Fibroblast of gingiva (primary cell): ENCODE measurements at regions not wholly inside any gene's neighbourhood (a gene's known extent, or its start where the extent isn't known, plus 50 kb on each side); places are given as distances from the start of the nearest gene placed in this dataset.
A peak's percentile ranks its signal among the peaks of the same experiment; 100 is the strongest.

Experiments used
- DNase-seq: peaks from one replicate; pipeline ENCODE4 v3.0.0-alpha.2; 2011; ENCODE audit warnings: low read depth

GRCh38 chr17:79341816-79342215 lies 267.2 kb downstream of the ENGASE start:
- no peak for DNase-seq

GRCh38 chr17:79341222-79341780 lies 266.7 kb downstream of the ENGASE start:
- no peak for DNase-seq

DNA sequence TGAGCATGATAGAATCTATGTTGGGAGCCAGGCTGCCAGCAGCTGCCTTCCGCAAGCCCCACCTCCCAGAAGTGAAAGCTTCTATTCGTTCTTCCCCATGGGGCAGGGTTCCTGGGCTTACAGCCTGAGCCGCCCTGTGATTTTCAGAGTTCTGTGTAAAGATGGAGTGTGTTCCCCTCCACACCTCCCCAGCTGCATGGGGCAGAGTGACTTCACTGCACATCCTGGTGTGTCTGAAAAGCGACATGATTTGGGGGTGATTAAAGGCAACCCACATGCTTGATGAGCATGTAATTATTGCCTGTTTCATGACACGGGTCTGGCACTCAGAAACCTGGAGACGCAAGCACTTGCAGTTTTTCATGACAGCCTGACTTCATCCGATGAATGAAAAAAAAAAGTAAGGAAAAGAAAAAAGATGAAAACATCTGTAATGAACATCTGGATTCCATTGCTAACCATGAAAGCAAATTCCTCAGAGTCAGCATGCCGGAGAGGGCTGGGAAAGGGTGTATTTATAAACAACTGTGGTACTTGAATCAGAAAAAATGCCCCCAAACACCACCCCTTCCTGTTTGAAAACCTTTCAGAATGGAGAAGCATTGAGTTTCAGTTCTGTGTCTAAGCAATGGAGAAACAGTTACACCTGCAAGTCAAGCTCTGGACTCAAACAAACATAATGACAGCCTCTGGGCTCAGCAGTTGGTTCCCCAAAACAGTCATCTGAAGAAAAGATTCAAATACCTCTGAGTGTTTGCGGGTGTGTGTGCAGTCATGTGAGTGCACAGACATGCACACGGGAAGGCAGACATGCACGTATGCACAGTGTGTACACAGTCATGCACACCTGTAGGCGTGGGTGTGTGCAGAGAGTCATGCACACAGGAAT lies 266.0 kb downstream of the ENGASE start:
- peak; percentile 18 for DNase-seq

DNA sequence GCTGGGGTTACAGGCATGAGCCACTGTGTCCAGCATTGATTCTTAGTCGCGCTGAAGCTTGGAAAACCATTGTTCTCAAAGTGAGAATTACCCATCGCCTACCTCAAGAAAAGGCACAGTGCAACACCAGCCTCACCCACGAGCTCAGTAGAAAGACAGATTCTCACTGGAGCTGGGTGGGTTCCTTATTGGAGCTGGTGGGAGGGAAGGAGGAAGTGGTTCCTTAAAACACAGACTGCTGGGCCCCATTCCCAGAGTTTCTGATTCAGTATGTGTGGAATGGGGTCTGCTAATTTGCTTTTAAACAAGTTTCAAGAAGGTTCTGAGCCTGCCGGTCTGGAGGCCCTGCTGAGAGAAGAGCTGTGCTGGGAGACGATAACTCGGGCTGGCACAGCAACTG lies 264.7 kb downstream of the ENGASE start:
- DNase-seq = no peak

DNA sequence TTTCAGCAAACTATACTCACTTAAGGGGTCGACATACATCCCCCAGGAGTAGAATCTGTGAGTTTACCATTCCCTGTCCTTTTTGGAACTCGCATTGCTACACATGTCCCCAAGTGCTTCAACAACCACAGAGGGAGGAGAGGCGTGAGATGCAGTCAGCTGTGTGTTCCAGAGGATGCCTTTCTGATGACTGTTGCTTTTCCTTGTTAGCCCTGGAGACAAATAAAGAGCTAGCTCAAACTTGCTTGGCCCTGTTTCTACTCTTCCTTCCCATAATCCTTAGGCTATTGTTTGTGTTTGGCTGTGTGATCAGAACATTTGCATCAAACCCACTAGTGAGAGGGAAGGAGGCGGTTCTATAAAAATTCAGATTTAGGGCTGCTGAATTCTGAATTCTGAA lies 264.0 kb downstream of the ENGASE start:
- peak; percentile 19 for DNase-seq

- no peak for DNase-seq
Measured at GRCh38 chr17:79338152-79338551, 263.5 kb downstream of the ENGASE start.

GRCh38 chr17:79337053-79337452 lies 262.4 kb downstream of the ENGASE start:
- DNase-seq = no peak

- DNase-seq = no peak
Measured at GRCh38 chr17:79335456-79335855, 260.8 kb downstream of the ENGASE start.

- no peak for DNase-seq
Measured at GRCh38 chr17:79332011-79332554, 257.5 kb downstream of the ENGASE start.

DNA sequence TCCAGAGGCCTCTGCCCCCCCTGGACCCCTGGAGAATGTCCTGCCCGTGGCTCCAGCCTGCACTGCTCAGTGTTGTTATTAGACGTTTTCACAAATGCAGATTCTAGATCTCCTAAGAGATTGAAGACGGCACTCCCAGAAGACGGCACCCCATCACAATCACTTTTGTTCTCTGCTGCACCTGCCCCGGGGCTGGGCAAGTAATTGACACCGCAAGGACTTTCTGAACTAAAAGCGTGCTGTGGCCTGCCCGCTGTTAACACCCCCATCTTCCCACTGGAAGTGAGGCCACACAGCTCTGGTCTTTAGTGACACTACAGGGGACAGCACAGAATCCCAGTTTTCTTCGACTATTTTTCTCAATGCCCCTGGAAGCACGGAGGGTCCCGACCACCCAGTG lies 256.9 kb downstream of the ENGASE start:
- no peak for DNase-seq

GRCh38 chr17:79330696-79331095 lies 256.1 kb downstream of the ENGASE start:
- DNase-seq = no peak

- DNase-seq = no peak
Measured at GRCh38 chr17:79330229-79330628, 255.6 kb downstream of the ENGASE start.

GRCh38 chr17:79326814-79327213 lies 252.2 kb downstream of the ENGASE start:
- no peak for DNase-seq

GRCh38 chr17:79325709-79326430 lies 251.2 kb downstream of the ENGASE start:
- no peak for DNase-seq

- no peak for DNase-seq
Measured at GRCh38 chr17:79324194-79324593, 249.6 kb downstream of the ENGASE start.

DNA sequence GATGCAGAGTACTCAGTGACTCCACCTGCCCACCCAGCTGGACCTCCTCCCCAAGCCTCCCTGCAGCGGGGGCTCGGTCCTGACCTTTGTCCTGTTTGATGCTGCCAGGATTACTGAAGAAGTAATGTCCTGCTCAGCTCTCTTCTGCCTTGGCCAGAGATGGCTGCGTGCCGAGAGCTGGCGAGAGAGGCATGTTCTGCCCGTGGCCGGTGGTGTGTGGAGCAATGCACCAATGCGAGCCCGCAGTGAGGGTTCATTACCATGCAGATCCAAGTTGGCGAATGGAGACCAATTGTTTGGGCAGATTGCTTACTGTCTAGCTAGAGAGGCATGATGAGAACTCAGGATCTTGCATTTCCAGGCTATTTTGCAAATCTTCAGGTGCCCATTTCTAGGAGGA lies 248.9 kb downstream of the ENGASE start:
- no peak for DNase-seq

GRCh38 chr17:79322211-79323123 lies 247.8 kb downstream of the ENGASE start:
- DNase-seq = no peak

DNA sequence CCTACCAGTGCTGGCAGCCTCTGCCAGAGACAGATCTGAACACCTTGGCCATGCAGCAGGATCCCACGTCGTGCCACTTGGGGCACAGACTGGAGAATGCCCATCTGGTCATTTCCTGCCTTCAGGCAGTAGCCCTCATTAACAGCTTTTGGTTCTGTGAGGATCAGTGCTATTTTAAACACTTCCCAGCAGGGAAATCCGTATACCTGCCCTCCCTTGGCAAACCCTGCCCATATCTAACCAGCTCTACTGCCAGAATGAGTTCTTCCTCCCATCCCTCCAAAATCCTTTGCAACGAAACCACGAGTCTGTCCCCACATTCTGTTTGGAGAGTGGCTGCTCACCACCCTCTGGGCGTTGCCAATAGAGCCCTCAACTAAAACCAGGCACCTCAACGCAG lies 245.7 kb downstream of the ENGASE start:
- DNase-seq = no peak

DNA sequence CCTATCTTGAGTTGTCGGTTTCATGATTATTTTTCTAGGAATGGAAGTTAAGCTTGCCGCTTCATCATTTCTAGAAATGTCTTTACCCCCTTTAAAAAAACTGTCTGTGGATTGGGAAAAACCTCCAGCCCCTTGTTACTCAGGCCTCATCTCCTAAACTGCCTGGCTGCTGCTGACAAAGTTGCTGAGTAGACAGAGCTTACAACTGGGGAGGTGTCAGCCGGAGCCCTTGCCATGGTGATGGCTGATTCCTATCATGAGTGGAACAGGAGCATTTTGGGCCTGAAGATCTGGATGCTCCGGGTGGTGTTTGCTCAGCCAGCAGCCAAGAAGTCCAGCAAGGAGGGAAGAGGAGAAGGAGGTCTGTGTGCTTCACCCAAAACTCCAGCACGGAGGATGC lies 243.3 kb downstream of the ENGASE start:
- DNase-seq = no peak

DNA sequence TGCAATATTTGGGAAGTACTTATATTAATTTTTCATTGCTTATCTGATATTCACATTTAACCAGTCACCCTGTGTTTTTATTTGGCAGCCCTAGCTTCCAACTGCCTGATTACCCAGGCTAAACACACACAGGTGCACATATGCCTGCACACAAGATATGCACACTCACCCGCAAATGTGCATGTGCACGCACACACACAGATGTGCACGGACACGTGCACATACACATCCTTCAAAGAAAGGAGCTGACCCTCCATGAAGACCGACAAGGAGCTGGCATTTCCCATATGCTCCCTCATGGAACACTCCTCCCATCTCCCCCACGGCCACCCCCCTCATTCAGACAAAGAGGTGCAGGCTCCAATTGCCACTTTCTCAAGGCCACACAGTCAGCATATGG lies 242.2 kb downstream of the ENGASE start:
- DNase-seq = no peak

- DNase-seq = no peak
Measured at GRCh38 chr17:79315358-79316105, 240.9 kb downstream of the ENGASE start.
